PFSK-1 (cell line): ENCODE measurements at regions not wholly inside any gene's neighbourhood (a gene's known extent, or its start where the extent isn't known, plus 50 kb on each side); places are given as distances from the start of the nearest gene placed in this dataset.

Source experiments
- FOXP2 ChIP-seq: optimal IDR thresholded peaks from 2 replicates; pipeline ENCODE3; 2011; ENCODE audit warnings: borderline replicate concordance, control low read depth, inconsistent platforms; ENCODE audit not compliant: insufficient read depth; ENCODE audit errors: extremely low read length, extremely low read depth
- POLR2AphosphoS5 ChIP-seq: IDR thresholded peaks from 2 replicates; pipeline ENCODE4 v1.6.1; 2012; ENCODE audit warnings: low read depth, mild to moderate bottlenecking, control low read depth, low read length, moderate library complexity
- SIN3A ChIP-seq: IDR thresholded peaks from 2 replicates; pipeline ENCODE4 v1.6.1; 2012; ENCODE audit warnings: mild to moderate bottlenecking, low read length, moderate library complexity, borderline replicate concordance; ENCODE audit not compliant: insufficient read depth
- TAF1 ChIP-seq: IDR thresholded peaks from 2 replicates; pipeline ENCODE4 v1.6.1; 2012; ENCODE audit warnings: low read length, control low read depth, borderline replicate concordance; ENCODE audit not compliant: insufficient read depth
- TF ChIP-seq, protein P1 (sequence below), 2 experiments: IDR thresholded peaks; 2 replicates each; pipeline versions ENCODE4 v1.6.1 to v1.8.0; 2011 to 2012; ENCODE audit warnings: low read depth in 2 of 2, low read length in 2 of 2, control low read depth in 1 of 2, inconsistent platforms in 1 of 2, mild to moderate bottlenecking in 1 of 2, moderate library complexity in 1 of 2; ENCODE audit not compliant: insufficient read depth in 1 of 2

DNA sequence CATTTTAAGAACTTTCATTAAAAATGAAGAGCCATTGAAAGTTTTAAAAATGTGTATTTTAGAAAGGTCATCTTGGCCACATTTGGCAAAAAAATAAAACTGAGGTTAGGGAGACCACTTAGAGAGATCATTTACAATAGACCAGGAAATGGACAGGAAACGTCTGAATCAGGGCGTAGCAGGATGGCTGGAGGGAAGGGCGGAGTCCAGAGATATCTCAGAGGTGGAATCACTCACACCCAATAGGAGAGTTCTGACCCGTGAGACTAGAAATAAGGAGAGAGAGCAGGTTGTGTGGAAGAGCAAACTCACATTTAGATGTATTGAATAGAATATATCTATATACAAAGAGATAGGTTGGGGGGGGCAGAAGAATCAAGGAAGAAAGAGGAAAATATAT is 373.4 kb downstream of the METTL4 start:
- no peak for TF ChIP-seq POLR2AphosphoS5
- TF ChIP-seq, protein P1, sequence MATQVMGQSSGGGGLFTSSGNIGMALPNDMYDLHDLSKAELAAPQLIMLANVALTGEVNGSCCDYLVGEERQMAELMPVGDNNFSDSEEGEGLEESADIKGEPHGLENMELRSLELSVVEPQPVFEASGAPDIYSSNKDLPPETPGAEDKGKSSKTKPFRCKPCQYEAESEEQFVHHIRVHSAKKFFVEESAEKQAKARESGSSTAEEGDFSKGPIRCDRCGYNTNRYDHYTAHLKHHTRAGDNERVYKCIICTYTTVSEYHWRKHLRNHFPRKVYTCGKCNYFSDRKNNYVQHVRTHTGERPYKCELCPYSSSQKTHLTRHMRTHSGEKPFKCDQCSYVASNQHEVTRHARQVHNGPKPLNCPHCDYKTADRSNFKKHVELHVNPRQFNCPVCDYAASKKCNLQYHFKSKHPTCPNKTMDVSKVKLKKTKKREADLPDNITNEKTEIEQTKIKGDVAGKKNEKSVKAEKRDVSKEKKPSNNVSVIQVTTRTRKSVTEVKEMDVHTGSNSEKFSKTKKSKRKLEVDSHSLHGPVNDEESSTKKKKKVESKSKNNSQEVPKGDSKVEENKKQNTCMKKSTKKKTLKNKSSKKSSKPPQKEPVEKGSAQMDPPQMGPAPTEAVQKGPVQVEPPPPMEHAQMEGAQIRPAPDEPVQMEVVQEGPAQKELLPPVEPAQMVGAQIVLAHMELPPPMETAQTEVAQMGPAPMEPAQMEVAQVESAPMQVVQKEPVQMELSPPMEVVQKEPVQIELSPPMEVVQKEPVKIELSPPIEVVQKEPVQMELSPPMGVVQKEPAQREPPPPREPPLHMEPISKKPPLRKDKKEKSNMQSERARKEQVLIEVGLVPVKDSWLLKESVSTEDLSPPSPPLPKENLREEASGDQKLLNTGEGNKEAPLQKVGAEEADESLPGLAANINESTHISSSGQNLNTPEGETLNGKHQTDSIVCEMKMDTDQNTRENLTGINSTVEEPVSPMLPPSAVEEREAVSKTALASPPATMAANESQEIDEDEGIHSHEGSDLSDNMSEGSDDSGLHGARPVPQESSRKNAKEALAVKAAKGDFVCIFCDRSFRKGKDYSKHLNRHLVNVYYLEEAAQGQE (IDR thresholded peaks at IDR 0.05; ENCODE audit: insufficient read depth in 1 of 2, low read depth in 2 of 2, low read length in 2 of 2) = no peak
- TF ChIP-seq SIN3A = no peak
- TF ChIP-seq TAF1 = no peak
- no peak for TF ChIP-seq FOXP2

DNA sequence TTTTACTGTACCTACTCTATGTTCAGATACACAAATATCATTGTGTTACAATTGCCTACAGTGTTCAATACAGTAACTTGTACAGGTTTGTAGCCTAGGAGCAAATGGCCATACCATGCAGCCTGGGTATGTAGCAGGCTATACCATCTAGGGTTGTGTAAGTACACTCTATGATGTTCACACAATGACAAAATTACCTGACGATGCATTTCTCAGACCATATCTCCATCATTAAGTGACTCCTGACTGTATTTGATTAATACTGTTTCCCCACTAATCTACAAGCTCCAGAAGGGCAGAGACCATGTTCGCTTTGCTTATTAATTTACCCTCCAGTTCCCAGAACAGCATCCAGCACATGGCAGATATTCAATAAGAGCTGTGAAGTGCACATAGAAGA is 372.2 kb downstream of the METTL4 start:
- TF ChIP-seq POLR2AphosphoS5 = no peak
- TF ChIP-seq SIN3A = no peak
- TF ChIP-seq TAF1 = no peak
- TF ChIP-seq, protein P1 (IDR thresholded peaks at IDR 0.05; ENCODE audit: insufficient read depth in 1 of 2, low read depth in 2 of 2, low read length in 2 of 2) = no peak
- no peak for TF ChIP-seq FOXP2

DNA sequence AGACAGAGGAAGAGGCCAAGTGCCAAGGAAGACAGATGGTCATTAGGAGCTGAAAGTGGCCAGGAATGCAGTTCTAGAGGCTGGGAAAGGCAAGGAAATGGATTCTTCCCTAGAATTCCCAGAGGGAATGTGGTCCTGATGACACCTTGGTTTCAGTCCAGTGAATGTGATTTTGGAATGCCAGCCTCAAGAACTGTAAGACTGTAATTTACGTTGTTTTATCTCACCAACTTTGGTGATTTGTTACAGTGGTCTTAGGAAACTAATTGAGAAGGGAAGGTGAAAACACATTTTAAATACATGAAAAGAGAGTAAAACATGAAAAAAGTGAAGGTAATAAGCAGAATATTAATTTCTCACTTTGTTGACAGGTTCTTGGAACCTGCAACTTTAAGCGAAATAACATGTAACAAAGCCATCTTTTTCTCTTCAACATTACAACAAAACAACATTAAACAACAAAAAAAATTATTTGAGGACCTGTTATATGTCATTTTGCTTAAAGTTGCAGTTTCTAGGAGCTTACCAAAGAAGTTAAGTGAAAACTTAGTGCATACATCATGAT is 370.2 kb downstream of the METTL4 start:
- TF ChIP-seq, protein P1 (IDR thresholded peaks at IDR 0.05; ENCODE audit: insufficient read depth in 1 of 2, low read depth in 2 of 2, low read length in 2 of 2) = no peak
- TF ChIP-seq TAF1 (no peak), POLR2AphosphoS5 (no peak), FOXP2 (no peak), SIN3A (no peak)

DNA sequence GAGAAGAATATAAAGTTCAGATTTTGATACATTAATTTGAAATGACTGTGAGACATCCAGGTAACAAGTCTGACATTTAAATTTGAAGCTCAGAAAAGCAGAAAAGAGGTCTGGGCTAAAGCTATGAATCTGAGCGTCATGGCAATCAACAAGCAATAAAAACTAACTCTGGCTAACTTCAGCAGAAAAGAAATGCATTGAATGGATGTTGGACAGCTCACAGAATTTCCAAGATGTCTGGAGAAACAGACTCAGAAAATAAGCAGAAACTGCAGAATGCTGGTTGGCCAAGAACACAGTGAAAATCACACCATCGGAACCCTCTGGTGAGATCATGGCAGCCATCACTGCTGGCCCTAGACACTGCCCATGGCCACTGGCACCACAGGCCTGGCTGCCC is 366.6 kb downstream of the METTL4 start:
- TF ChIP-seq TAF1 (no peak), SIN3A (no peak), FOXP2 (no peak), POLR2AphosphoS5 (no peak)
- TF ChIP-seq, protein P1 (IDR thresholded peaks at IDR 0.05; ENCODE audit: insufficient read depth in 1 of 2, low read depth in 2 of 2, low read length in 2 of 2) = no peak
